ENCODE measurements at regions not wholly inside any gene's neighbourhood (a gene's known extent, or its start where the extent isn't known, plus 50 kb on each side); places are given as distances from the start of the nearest gene placed in this dataset.

DNA sequence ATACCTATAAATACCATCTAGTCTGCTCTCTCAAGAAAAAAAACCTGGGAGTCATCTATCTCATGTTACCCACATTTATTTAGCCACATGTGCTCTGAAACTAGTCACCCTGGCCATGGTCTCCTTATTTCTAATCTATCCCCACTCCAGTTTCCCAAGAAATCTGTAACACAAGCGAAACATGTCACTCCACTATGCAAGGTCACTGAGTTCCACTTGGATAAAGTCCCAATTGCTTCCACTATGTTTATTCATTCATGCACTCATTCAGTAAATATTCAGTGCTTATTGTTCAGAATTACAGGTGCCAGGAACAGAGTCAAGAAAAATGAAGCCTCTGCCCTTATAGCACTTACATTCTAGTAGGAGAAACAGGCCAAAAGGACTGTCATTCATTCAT, 369.4 kb upstream of the CYRIA start:
- TF ChIP-seq POLR2A (IDR thresholded peaks at IDR 0.05) (no peak), CTCF (IDR thresholded peaks at IDR 0.05) (no peak)

All from testis (tissue), 2 donors.